HAP-1 (cell line): ENCODE measurements at regions not wholly inside any gene's neighbourhood (a gene's known extent, or its start where the extent isn't known, plus 50 kb on each side); places are given as distances from the start of the nearest gene placed in this dataset.

ENCODE experiments used
- DNase-seq, 2 experiments: peaks; one replicate each; pipeline ENCODE4 v3.0.0-alpha.2; 2016 to 2020; ENCODE audit warnings: low spot score in 2 of 2
- H3K27me3 ChIP-seq: fragments of 250-450 bp; sonication (Bioruptor Pico); 2 replicates; pipeline ENCODE4 v1.5.1; 2020; ENCODE audit warnings: low read depth, mild to moderate bottlenecking, moderate library complexity
- H3K36me3 ChIP-seq: fragments of 250-450 bp; sonication (Bioruptor Pico); replicated peaks from 2 replicates; pipeline ENCODE4 v1.5.1; 2020; ENCODE audit warnings: mild to moderate bottlenecking
- H3K4me1 ChIP-seq: fragments of 250-450 bp; sonication (Bioruptor Pico); 2 replicates; pipeline ENCODE4 v1.5.1; 2020; ENCODE audit warnings: mild to moderate bottlenecking
- H3K4me3 ChIP-seq: fragments of 250-450 bp; sonication (Bioruptor Pico); 2 replicates; pipeline ENCODE4 v1.5.1; 2020; ENCODE audit warnings: mild to moderate bottlenecking, moderate library complexity
- H3K9me3 ChIP-seq: fragments of 250-450 bp; sonication (Bioruptor Pico); 2 replicates; pipeline ENCODE4 v1.5.1; 2020; ENCODE audit warnings: mild to moderate bottlenecking, moderate library complexity
- in situ Hi-C: fragments of 300-500 bp; cut with MboI; formaldehyde crosslinking; loops from 3 replicates; pipeline ENCODE4 v1.14.3; 2020; ENCODE audit warnings: low sequenced_read_pairs, inconsistent platforms, mixed read lengths

DNA sequence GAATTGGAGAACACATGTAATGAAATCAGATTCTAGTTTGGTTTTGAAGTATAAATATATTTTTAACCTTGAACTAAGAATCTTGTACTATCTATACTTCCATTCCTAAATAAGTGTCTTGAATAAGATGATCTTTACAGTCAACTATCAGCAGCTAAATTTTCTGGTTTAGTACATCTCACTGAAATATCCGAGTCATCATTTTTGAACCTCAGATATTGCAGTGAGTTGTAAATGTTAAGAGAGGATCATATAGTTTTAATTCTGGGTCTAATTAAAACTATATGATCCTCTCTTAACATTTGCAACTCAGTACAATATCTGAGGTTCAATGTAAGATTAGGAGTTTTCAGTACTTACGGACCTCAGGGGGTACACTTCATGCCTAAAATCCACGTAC lies 768.8 kb upstream of the ADAMTS5 start:
- in situ Hi-C loops, result no loop called here
- Histone ChIP-seq H3K9me3 (no peaks in the 10 kb centered on the region), H3K4me3 (no peak overlapping the region), H3K4me1 (no peaks in the 10 kb centered on the region), H3K27me3 (no peaks in the 10 kb centered on the region), H3K36me3 (no peaks in the 10 kb centered on the region)
- DNase-seq, result no peak

DNA sequence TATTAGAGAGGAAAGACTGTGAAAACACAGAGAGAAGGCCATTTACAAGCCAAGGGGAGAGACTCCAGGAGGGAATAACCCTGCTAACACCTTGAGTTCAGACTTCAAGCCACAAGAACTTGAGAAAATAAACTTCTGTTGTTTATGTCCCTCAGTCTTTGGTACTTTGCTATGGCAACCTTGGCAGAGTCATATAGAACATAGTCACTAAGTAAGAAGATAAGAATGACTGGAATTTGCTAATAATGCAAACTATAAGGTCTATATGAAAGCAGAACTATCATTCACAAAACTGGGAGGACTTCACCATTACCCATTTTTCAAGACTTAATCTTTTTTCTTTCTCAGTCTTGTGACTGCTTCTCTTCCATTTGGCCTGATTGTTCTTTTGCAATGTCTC lies 767.3 kb upstream of the ADAMTS5 start:
- no peaks in the 10 kb centered on the region for H3K36me3 ChIP-seq
- DNase-seq, result no peak
- in situ Hi-C loops, result no loop called here

DNA sequence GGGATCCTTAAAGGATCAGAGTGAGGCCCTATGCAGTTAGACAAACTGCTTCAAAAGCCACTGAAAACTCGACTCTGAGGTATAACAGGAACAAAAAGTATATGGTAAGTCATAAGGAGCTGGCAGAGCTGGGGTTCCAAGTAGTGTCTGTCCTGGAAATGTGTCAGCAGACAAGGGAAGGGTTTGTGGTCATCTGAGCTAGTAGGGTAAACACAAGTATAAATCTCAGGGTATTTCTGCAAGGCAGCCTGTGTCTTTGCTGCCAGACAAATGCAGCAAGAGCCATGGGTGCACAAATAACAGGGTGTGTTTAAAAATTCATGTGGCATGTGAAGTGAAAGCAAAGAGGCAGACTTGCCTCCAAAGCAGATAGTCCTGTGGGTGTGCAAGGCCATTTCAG lies 759.0 kb upstream of the ADAMTS5 start:
- no peaks in the 10 kb centered on the region for H3K36me3 ChIP-seq
- no peaks in the 10 kb centered on the region for H3K4me1 ChIP-seq
- in situ Hi-C loops, result no loop called here
- no peak for DNase-seq
- no peak overlapping the region for H3K4me3 ChIP-seq
- no peaks in the 10 kb centered on the region for H3K27me3 ChIP-seq
- no peaks in the 10 kb centered on the region for H3K9me3 ChIP-seq

More for the DNA sequence above, 767.3 kb upstream of the ADAMTS5 start:
- Histone ChIP-seq H3K9me3 (no peaks in the 10 kb centered on the region), H3K4me3 (no peak overlapping the region), H3K4me1 (no peaks in the 10 kb centered on the region), H3K27me3 (no peaks in the 10 kb centered on the region)

- Histone ChIP-seq H3K9me3 (no peaks in the 10 kb centered on the region), H3K36me3 (no peaks in the 10 kb centered on the region), H3K4me3 (no peak overlapping the region), H3K27me3 (no peaks in the 10 kb centered on the region), H3K4me1 (no peaks in the 10 kb centered on the region)
- in situ Hi-C loops, result no loop called here
- no peak for DNase-seq
These were observed 755.2 kb upstream of the ADAMTS5 start for GRCh38 chr21:27722095-27722494.

GRCh38 chr21:27721675-27722074 lies 754.8 kb upstream of the ADAMTS5 start:
- H3K36me3 ChIP-seq, result no peaks in the 10 kb centered on the region
- no peak overlapping the region for H3K4me3 ChIP-seq
- H3K4me1 ChIP-seq, result no peaks in the 10 kb centered on the region
- DNase-seq, result no peak
- H3K9me3 ChIP-seq, result no peaks in the 10 kb centered on the region
- H3K27me3 ChIP-seq, result no peaks in the 10 kb centered on the region
- in situ Hi-C loops, result no loop called here

DNA sequence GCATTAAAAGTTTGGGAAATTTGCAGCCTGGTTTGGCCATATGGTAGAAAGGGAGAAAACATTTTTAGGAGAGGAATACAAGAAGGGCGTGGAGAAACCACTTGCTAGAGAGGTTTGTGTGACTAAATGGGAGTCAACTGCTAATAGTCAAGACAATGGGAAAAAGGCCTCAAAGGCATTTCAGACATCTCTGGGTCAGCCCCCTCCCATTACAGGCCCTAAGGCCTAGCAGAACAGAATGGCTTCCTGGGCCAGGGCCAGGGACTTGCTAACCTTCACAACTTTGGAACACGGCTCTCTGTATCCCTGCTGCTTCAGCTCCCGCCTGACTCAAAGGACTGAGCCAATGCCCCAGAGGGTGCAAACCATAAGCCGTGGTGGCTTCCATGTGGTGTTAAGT lies 752.3 kb upstream of the ADAMTS5 start:
- Histone ChIP-seq H3K9me3 (no peaks in the 10 kb centered on the region), H3K27me3 (no peaks in the 10 kb centered on the region), H3K4me3 (no peak overlapping the region), H3K36me3 (no peaks in the 10 kb centered on the region), H3K4me1 (no peaks in the 10 kb centered on the region)
- in situ Hi-C loops, result no loop called here
- no peak for DNase-seq

- Histone ChIP-seq H3K4me3 (no peak overlapping the region), H3K36me3 (no peaks in the 10 kb centered on the region), H3K27me3 (no peaks in the 10 kb centered on the region), H3K4me1 (no peaks in the 10 kb centered on the region), H3K9me3 (no peaks in the 10 kb centered on the region)
- in situ Hi-C loops, result no loop called here
- no peak for DNase-seq
These were observed 748.2 kb upstream of the ADAMTS5 start for GRCh38 chr21:27715131-27715530.

DNA sequence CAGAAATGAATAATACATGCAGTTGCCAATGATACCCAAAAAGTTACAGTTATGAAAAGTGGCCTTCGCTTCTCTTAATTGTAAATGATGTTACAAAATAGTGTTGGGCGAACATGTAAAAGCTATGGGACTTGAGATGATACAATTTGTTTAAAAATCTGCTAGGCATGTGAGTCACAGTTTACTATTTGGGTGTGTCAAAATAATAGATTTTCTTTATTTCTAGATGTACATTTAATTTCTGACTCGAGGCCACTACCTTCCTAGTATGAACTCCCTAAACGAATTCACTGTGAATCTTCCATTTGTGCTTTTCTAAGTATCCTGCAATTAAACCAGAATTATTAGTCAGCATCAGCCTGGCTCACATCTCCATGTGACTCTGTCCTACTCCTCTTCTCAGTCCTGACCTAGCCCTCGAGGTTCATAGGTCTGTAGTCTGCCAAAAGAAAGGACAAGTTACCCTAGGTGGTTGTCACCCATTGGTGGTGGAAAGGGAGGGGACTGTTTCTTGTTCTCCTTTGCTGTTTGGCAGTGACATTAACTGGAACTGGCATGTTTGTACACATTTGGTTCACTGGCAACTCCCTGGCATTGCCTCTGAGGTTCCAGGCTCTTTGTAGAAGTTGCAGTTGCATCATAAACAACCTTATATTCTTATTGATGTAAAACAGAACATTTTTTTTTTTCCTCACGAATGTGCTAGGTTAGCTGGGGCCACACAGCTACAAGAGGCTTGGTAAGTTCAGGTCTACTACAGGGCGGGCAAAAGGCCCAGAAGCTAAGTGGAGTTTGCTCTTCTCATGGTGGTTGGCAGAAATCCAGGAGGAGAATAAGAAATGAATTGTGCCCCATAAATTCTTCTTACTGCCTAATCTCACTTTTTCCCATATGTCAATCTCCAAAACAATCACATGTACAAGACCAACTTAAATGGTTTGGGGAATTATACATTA lies 746.5 kb upstream of the ADAMTS5 start:
- in situ Hi-C loops, result no loop called here
- Histone ChIP-seq H3K4me1 (no peaks in the 10 kb centered on the region), H3K4me3 (no peak overlapping the region), H3K36me3 (no peaks in the 10 kb centered on the region), H3K27me3 (no peaks in the 10 kb centered on the region), H3K9me3 (no peaks in the 10 kb centered on the region)
- DNase-seq, result no peak

GRCh38 chr21:27704567-27705166 lies 737.8 kb upstream of the ADAMTS5 start:
- no peaks in the 10 kb centered on the region for H3K36me3 ChIP-seq
- H3K27me3 ChIP-seq, result no peaks in the 10 kb centered on the region
- H3K4me3 ChIP-seq, result no peak overlapping the region
- DNase-seq, result no peak
- H3K4me1 ChIP-seq, result no peaks in the 10 kb centered on the region
- no peaks in the 10 kb centered on the region for H3K9me3 ChIP-seq
- in situ Hi-C loops, result loop anchor here (5.0 to 10.0 kb wide), 2 partner anchors 857 to 1040 kb away; partner anchors contain the start of gene ADAMTS1

DNA sequence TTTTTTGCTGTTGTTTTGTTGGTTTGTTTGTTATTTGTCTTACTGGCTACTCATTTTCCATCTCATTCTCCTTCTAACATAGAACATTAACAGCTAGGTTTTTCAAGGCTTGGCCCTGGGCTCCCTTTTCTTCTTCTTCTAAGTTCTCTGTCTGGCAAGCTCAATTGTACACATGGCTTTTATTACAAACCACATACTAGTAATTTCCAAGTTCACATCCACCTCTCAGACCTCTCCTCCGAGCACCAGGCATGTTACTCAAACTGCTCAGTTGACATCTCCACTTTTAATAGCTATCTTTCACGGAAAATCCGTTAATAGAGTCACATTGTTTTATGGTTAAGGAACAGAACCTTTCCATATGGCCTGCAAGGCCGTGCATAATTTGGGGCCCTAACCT lies 736.9 kb upstream of the ADAMTS5 start:
- Histone ChIP-seq H3K27me3 (no peaks in the 10 kb centered on the region), H3K4me1 (no peaks in the 10 kb centered on the region), H3K9me3 (no peaks in the 10 kb centered on the region), H3K36me3 (no peaks in the 10 kb centered on the region), H3K4me3 (no peak overlapping the region)
- no peak for DNase-seq
- in situ Hi-C loops, result loop anchor here (5.0 to 10.0 kb wide), 2 partner anchors 856 to 1041 kb away; partner anchors contain the start of gene ADAMTS1

DNA sequence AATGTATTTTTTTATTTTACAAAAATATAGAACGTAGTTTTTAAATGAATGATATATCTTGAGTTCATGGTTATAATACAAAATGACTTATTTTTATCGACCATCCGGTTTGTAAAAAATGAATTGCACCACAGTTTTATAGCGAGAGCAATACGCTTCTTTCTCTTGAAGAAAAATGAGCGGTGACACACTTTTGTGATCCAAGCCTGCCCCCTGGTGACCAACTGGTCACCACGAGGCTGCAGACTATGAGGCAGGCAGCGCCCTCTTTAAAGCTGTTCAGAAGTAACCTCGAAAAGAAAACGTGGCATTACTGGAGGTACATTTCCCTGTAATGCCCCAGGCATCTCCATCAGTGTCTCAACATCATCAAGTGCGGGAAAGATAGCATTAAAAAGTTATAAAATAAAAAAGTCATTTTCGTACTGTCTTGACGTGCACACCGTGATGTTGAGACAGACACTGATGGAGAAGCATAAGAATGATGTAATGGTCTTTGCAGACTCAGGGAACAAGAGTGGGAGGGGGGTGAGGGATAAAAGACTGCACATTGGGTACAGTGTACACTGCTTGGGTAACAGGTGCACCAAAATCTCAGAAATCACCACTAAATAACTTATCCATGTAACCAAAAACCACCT lies 734.2 kb upstream of the ADAMTS5 start:
- H3K27me3 ChIP-seq, result no peaks in the 10 kb centered on the region
- DNase-seq, result peak; percentile 61 to 82
- H3K9me3 ChIP-seq, result no peaks in the 10 kb centered on the region
- no peaks in the 10 kb centered on the region for H3K4me1 ChIP-seq
- no peaks in the 10 kb centered on the region for H3K36me3 ChIP-seq
- in situ Hi-C loops, result loop anchor here (5.0 to 10.0 kb wide), 2 partner anchors 854 to 1044 kb away; partner anchors contain the start of gene ADAMTS1
- no peak overlapping the region for H3K4me3 ChIP-seq

DNA sequence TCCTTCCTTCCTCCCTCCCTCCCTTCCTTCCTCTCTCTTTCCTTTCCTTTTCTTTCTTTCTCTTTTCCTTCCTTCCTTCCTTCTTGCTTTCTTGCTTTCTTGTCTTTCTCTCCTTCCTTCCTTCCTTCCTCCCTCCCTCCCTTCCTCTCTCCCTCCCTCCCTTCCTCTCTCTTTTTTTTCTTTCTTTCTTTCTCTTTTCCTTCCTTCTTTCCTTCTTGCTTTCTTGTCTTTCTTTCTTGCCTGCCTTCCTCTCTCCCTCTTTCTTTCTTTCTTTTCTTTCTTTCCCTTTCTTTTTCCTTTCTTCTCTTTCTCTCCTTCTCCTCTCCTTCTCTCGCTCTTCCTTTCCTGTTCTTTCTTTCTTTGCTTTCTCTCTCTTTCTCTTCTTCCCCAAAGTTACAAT lies 728.4 kb upstream of the ADAMTS5 start:
- H3K27me3 ChIP-seq, result no peaks in the 10 kb centered on the region
- in situ Hi-C loops, result no loop called here
- H3K4me1 ChIP-seq, result no peaks in the 10 kb centered on the region
- no peak for DNase-seq
- H3K4me3 ChIP-seq, result no peak overlapping the region
- no peaks in the 10 kb centered on the region for H3K36me3 ChIP-seq
- no peaks in the 10 kb centered on the region for H3K9me3 ChIP-seq

- Histone ChIP-seq H3K4me1 (no peaks in the 10 kb centered on the region), H3K9me3 (no peaks in the 10 kb centered on the region), H3K36me3 (no peaks in the 10 kb centered on the region), H3K4me3 (no peak overlapping the region), H3K27me3 (no peaks in the 10 kb centered on the region)
- in situ Hi-C loops, result no loop called here
- no peak for DNase-seq
These were observed 727.8 kb upstream of the ADAMTS5 start for GRCh38 chr21:27694667-27695066.

DNA sequence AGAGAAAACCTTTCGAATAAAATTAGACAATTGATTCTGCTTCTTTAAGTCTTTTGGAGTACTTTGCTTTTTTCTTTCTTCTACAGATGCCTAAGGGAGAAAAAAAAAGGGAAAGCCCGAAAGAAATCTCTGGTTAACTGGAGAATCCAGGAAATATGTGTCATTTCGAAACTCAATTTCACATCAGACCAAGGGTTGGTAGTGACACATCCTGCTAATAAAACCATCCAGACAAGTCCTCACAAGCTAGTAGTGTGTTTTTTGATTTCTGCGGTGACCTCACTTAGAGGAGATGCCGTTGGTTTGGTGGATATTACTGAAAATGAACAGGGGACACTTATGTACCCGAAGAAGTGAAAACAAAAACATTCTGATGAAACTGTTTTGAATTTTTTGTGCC lies 726.5 kb upstream of the ADAMTS5 start:
- H3K4me3 ChIP-seq, result no peak overlapping the region
- H3K9me3 ChIP-seq, result no peaks in the 10 kb centered on the region
- no peak for DNase-seq
- H3K4me1 ChIP-seq, result no peaks in the 10 kb centered on the region
- no peaks in the 10 kb centered on the region for H3K36me3 ChIP-seq
- in situ Hi-C loops, result no loop called here
- no peaks in the 10 kb centered on the region for H3K27me3 ChIP-seq
